ENCODE measurements at regions not wholly inside any gene's neighbourhood (a gene's known extent, or its start where the extent isn't known, plus 50 kb on each side); places are given as distances from the start of the nearest gene placed in this dataset.
A peak's percentile ranks its signal among the peaks of the same experiment; 100 is the strongest.

- Histone ChIP-seq H3K9me3 (ENCODE audit: control insufficient read depth, insufficient read depth, low read depth, low read length) (no peaks in the 10 kb centered on the region), H3K4me1 (ENCODE audit: control insufficient read depth, extremely low read depth, insufficient read depth, low read length) (no peaks in the 10 kb centered on the region), H3K79me2 (ENCODE audit: control insufficient read depth, insufficient read depth, low read length) (no peaks in the 10 kb centered on the region), H4K20me1 (ENCODE audit: control insufficient read depth, extremely low read depth, insufficient read depth, low read length) (no peaks in the 10 kb centered on the region), H2AFZ (ENCODE audit: low read length) (no peak overlapping the region), H3K27ac (ENCODE audit: insufficient read depth, low read length) (no peak overlapping the region), H3K36me3 (ENCODE audit: control insufficient read depth, insufficient read depth, low read length) (no peaks in the 10 kb centered on the region), H3K4me3 (replicated peaks in 1 of 4; ENCODE audit: control extremely low read depth in 1 of 4, insufficient read depth in 1 of 4, low read depth in 3 of 4, low read length in 4 of 4) (no peak overlapping the region), H3K27me3 (ENCODE audit: control insufficient read depth, insufficient read depth, low read length) (no peaks in the 10 kb centered on the region), H3K9ac (ENCODE audit: insufficient read depth, low read length) (no peak overlapping the region), H3K4me2 (ENCODE audit: extremely low read depth, insufficient read depth, low read length) (no peak overlapping the region)
- no peak for DNase-seq (ENCODE audit: low read depth in 2 of 2)
- no peak for TF ChIP-seq EZH2 (IDR thresholded peaks at IDR 0.05; ENCODE audit: low read length, missing control alignments)
- no peak for TF ChIP-seq CTCF (conservative IDR thresholded peaks at IDR 0.05 in 1 of 2, IDR thresholded peaks at IDR 0.05 in 1 of 2; ENCODE audit: low read depth in 1 of 2, low read length in 2 of 2)
Measured at GRCh38 chr3:124424396-124424795, 305.9 kb upstream of the UMPS start.

- Histone ChIP-seq H3K9me3 (ENCODE audit: control insufficient read depth, insufficient read depth, low read depth, low read length) (no peaks in the 10 kb centered on the region), H3K9ac (ENCODE audit: insufficient read depth, low read length) (no peak overlapping the region), H3K79me2 (ENCODE audit: control insufficient read depth, insufficient read depth, low read length) (no peaks in the 10 kb centered on the region), H3K36me3 (ENCODE audit: control insufficient read depth, insufficient read depth, low read length) (no peaks in the 10 kb centered on the region), H3K27ac (ENCODE audit: insufficient read depth, low read length) (no peak overlapping the region), H4K20me1 (ENCODE audit: control insufficient read depth, extremely low read depth, insufficient read depth, low read length) (no peaks in the 10 kb centered on the region), H3K4me1 (ENCODE audit: control insufficient read depth, extremely low read depth, insufficient read depth, low read length) (no peaks in the 10 kb centered on the region), H3K4me3 (replicated peaks in 1 of 4; ENCODE audit: control extremely low read depth in 1 of 4, insufficient read depth in 1 of 4, low read depth in 3 of 4, low read length in 4 of 4) (no peak overlapping the region), H3K4me2 (ENCODE audit: extremely low read depth, insufficient read depth, low read length) (no peak overlapping the region), H2AFZ (ENCODE audit: low read length) (no peak overlapping the region), H3K27me3 (ENCODE audit: control insufficient read depth, insufficient read depth, low read length) (no peaks in the 10 kb centered on the region)
- TF ChIP-seq CTCF (conservative IDR thresholded peaks at IDR 0.05 in 1 of 2, IDR thresholded peaks at IDR 0.05 in 1 of 2; ENCODE audit: low read depth in 1 of 2, low read length in 2 of 2) (no peak), EZH2 (IDR thresholded peaks at IDR 0.05; ENCODE audit: low read length, missing control alignments) (no peak)
- no peak for DNase-seq (ENCODE audit: low read depth in 2 of 2)
Measured at GRCh38 chr3:124425972-124426371, 304.3 kb upstream of the UMPS start.

GRCh38 chr3:124428372-124429128, 301.7 kb upstream of the UMPS start:
- H3K36me3 ChIP-seq (ENCODE audit: control insufficient read depth, insufficient read depth, low read length) = no peaks in the 10 kb centered on the region
- H2AFZ ChIP-seq (ENCODE audit: low read length) = no peak overlapping the region
- no peak overlapping the region for H3K4me3 ChIP-seq (replicated peaks in 1 of 4; ENCODE audit: control extremely low read depth in 1 of 4, insufficient read depth in 1 of 4, low read depth in 3 of 4, low read length in 4 of 4)
- H3K9me3 ChIP-seq (ENCODE audit: control insufficient read depth, insufficient read depth, low read depth, low read length) = no peaks in the 10 kb centered on the region
- no peaks in the 10 kb centered on the region for H3K4me1 ChIP-seq (ENCODE audit: control insufficient read depth, extremely low read depth, insufficient read depth, low read length)
- no peak overlapping the region for H3K9ac ChIP-seq (ENCODE audit: insufficient read depth, low read length)
- DNase-seq (ENCODE audit: low read depth in 2 of 2) = peak; percentile 3 to 17
- TF ChIP-seq CTCF (conservative IDR thresholded peaks at IDR 0.05 in 1 of 2, IDR thresholded peaks at IDR 0.05 in 1 of 2; ENCODE audit: low read depth in 1 of 2, low read length in 2 of 2) = no peak
- no peak for TF ChIP-seq EZH2 (IDR thresholded peaks at IDR 0.05; ENCODE audit: low read length, missing control alignments)
- H3K4me2 ChIP-seq (ENCODE audit: extremely low read depth, insufficient read depth, low read length) = no peak overlapping the region
- H3K79me2 ChIP-seq (ENCODE audit: control insufficient read depth, insufficient read depth, low read length) = no peaks in the 10 kb centered on the region
- H3K27me3 ChIP-seq (ENCODE audit: control insufficient read depth, insufficient read depth, low read length) = no peaks in the 10 kb centered on the region
- H4K20me1 ChIP-seq (ENCODE audit: control insufficient read depth, extremely low read depth, insufficient read depth, low read length) = peaks cover 1% of the 10 kb centered on the region
- no peak overlapping the region for H3K27ac ChIP-seq (ENCODE audit: insufficient read depth, low read length)

All from fibroblast of lung (primary cell).